BJ (cell line): ENCODE measurements at regions not wholly inside any gene's neighbourhood (a gene's known extent, or its start where the extent isn't known, plus 50 kb on each side); places are given as distances from the start of the nearest gene placed in this dataset.
"Not testable (repeated sequence)": the region's sequence is repeated elsewhere in the genome, so short reads cannot be mapped to it uniquely, and the experiment has no call there.

Experiments used
- CTCF ChIA-PET: fragments of 350-600 bp; formaldehyde crosslinking; extraction: SDS; loops from one replicate; lab custom pipeline; 2021; ENCODE audit warnings: antibody characterized with exemption, inconsistent platforms; lab: Yijun Ruan, JAX
- POLR2A ChIA-PET: fragments of 300-600 bp; sonication (Branson Sonifier 250); formaldehyde crosslinking; extraction: SDS; loops from one replicate; lab custom pipeline; 2021; ENCODE audit warnings: antibody characterized with exemption; lab: Charles Lee
- DNase-seq: peaks from one replicate; pipeline ENCODE4 v3.0.0-alpha.2; 2011; ENCODE audit warnings: low read depth
- H3K27me3 ChIP-seq: 2 replicates; pipeline ENCODE4 v1.6.0; 2011; ENCODE audit warnings: low read length; ENCODE audit not compliant: control insufficient read depth, insufficient read depth
- H3K36me3 ChIP-seq: 2 replicates; pipeline ENCODE4 v1.5.1; 2011; ENCODE audit warnings: low read length; ENCODE audit not compliant: control insufficient read depth, insufficient read depth
- H3K4me3 ChIP-seq: 2 replicates; pipeline ENCODE4 v1.5.1; 2011; ENCODE audit warnings: low read depth, mild to moderate bottlenecking, control low read depth, low read length
- CTCF ChIP-seq: IDR thresholded peaks from 2 replicates; pipeline ENCODE4 v1.5.1; 2011; ENCODE audit warnings: low read depth, mild to moderate bottlenecking, control low read depth, inconsistent platforms, low read length, moderate library complexity; ENCODE audit not compliant: insufficient read depth

GRCh38 chr5:77866198-77866597, 90.1 kb upstream of the TBCA start:
- CTCF ChIA-PET = interaction anchor here (1.2 kb wide), 1 partner anchor 765 kb away, joined by 3 read pairs; no protein-coding TSS in a partner anchor
- TF ChIP-seq CTCF = no peak
- peaks cover 2% of the 10 kb centered on the region; the same call in 1 of the 2 replicates for H3K27me3 ChIP-seq
- no peaks in the 10 kb centered on the region for H3K36me3 ChIP-seq
- H3K4me3 ChIP-seq = no peak overlapping the region
- no peak for DNase-seq
- POLR2A ChIA-PET = no interaction called here

- no peak for DNase-seq
- Histone ChIP-seq H3K36me3 (no peaks in the 10 kb centered on the region), H3K27me3 (peaks cover 2% of the 10 kb centered on the region; the same call in 1 of the 2 replicates), H3K4me3 (no peak overlapping the region)
- TF ChIP-seq CTCF = no peak
- ChIA-PET POLR2A (no interaction called here), CTCF (interaction anchor here (1.0 kb wide), 1 partner anchor 19 kb away, joined by 4 read pairs; no protein-coding TSS in a partner anchor)
These were observed 88.9 kb upstream of the TBCA start for GRCh38 chr5:77864997-77865396.

GRCh38 chr5:77863181-77863580, 87.0 kb upstream of the TBCA start:
- Histone ChIP-seq H3K4me3 (no peak overlapping the region), H3K27me3 (peaks cover 2% of the 10 kb centered on the region; the same call in 1 of the 2 replicates), H3K36me3 (no peaks in the 10 kb centered on the region)
- no peak for TF ChIP-seq CTCF
- POLR2A ChIA-PET = no interaction called here
- CTCF ChIA-PET = interaction anchor here (0.7 to 2.1 kb wide), 4 partner anchors 11 to 437 kb away, joined by 3 to 8 read pairs (median 4); no protein-coding TSS in a partner anchor
- no peak for DNase-seq

- no peak for TF ChIP-seq CTCF
- no peaks in the 10 kb centered on the region for H3K36me3 ChIP-seq
- POLR2A ChIA-PET = no interaction called here
- peaks cover 2% of the 10 kb centered on the region; the same call in 1 of the 2 replicates for H3K27me3 ChIP-seq
- no peak for DNase-seq
- CTCF ChIA-PET = interaction anchor here (1.0 to 1.8 kb wide), 2 partner anchors 13 to 439 kb away, joined by 3 to 8 read pairs; no protein-coding TSS in a partner anchor
- no peak overlapping the region for H3K4me3 ChIP-seq
These were observed 85.4 kb upstream of the TBCA start for GRCh38 chr5:77861576-77861975.

GRCh38 chr5:77859306-77859705, 83.2 kb upstream of the TBCA start:
- CTCF ChIA-PET = no interaction called here
- POLR2A ChIA-PET = no interaction called here
- DNase-seq = no peak
- Histone ChIP-seq H3K27me3 (no peaks in the 10 kb centered on the region), H3K36me3 (no peaks in the 10 kb centered on the region), H3K4me3 (no peak overlapping the region)
- no peak for TF ChIP-seq CTCF

GRCh38 chr5:77858678-77859077, 82.5 kb upstream of the TBCA start:
- H3K36me3 ChIP-seq, POLR2A ChIA-PET, DNase-seq, H3K4me3 ChIP-seq, H3K27me3 ChIP-seq, CTCF ChIA-PET: not testable (repeated sequence)
